Astrocyte (in vitro differentiated cells and primary cell): ENCODE measurements at regions not wholly inside any gene's neighbourhood (a gene's known extent, or its start where the extent isn't known, plus 50 kb on each side); places are given as distances from the start of the nearest gene placed in this dataset.

ENCODE experiments used
- DNase-seq: peaks from one replicate; pipeline ENCODE4 v3.0.0-alpha.2; 2010; ENCODE audit warnings: low read depth
- FAIRE-seq: peaks from 2 replicates; lab custom pipeline; 2011; peaks lifted over from hg19 to GRCh38; lab: Jason Lieb, UNC
- H2AFZ ChIP-seq: 2 replicates; pipeline ENCODE4 v1.6.0; 2012; ENCODE audit warnings: low read depth, low read length, inconsistent platforms
- H3K27ac ChIP-seq: 2 replicates; pipeline ENCODE4 v1.5.1; 2011; ENCODE audit warnings: low read depth, low read length, inconsistent platforms
- H3K27me3 ChIP-seq: 2 replicates; pipeline ENCODE4 v1.6.0; 2011; ENCODE audit warnings: low read length, inconsistent platforms; ENCODE audit not compliant: insufficient read depth
- H3K36me3 ChIP-seq: 2 replicates; pipeline ENCODE4 v1.5.1; 2011; ENCODE audit warnings: low read length, inconsistent platforms; ENCODE audit not compliant: insufficient read depth
- H3K4me1 ChIP-seq: 2 replicates; pipeline ENCODE4 v1.5.1; 2011; ENCODE audit warnings: low read length, inconsistent platforms; ENCODE audit not compliant: insufficient read depth
- H3K4me2 ChIP-seq: 2 replicates; pipeline ENCODE4 v1.6.0; 2012; ENCODE audit warnings: low read length, inconsistent platforms
- H3K4me3 ChIP-seq: 2 replicates; pipeline ENCODE4 v1.5.1; 2011; ENCODE audit warnings: low read depth, mild to moderate bottlenecking, low read length, inconsistent platforms; ENCODE audit not compliant: insufficient read depth
- H3K79me2 ChIP-seq: 2 replicates; pipeline ENCODE4 v1.6.0; 2012; ENCODE audit warnings: mild to moderate bottlenecking, low read length, inconsistent platforms; ENCODE audit not compliant: insufficient read depth
- H3K9ac ChIP-seq: 2 replicates; pipeline ENCODE4 v1.6.0; 2012; ENCODE audit warnings: mild to moderate bottlenecking, low read length, inconsistent platforms
- H3K9me3 ChIP-seq: 2 replicates; pipeline ENCODE4 v1.5.1; 2012; ENCODE audit warnings: low read depth, mild to moderate bottlenecking, low read length, inconsistent platforms; ENCODE audit not compliant: insufficient read depth
- H4K20me1 ChIP-seq: 2 replicates; pipeline ENCODE4 v1.6.0; 2012; ENCODE audit warnings: low read length, inconsistent platforms; ENCODE audit not compliant: insufficient read depth
- H3K27ac Mint-ChIP-seq: one replicate; pipeline ENCODE4 v1.8.0; 2021; ENCODE audit warnings: mild to moderate bottlenecking, mixed read lengths; ENCODE audit not compliant: unreplicated experiment
- H3K27me3 Mint-ChIP-seq: one replicate; pipeline ENCODE4 v1.8.0; 2021; ENCODE audit warnings: low read depth, mixed read lengths; ENCODE audit not compliant: unreplicated experiment
- H3K36me3 Mint-ChIP-seq: one replicate; pipeline ENCODE4 v1.8.0; 2021; ENCODE audit warnings: low read depth, mixed read lengths; ENCODE audit not compliant: unreplicated experiment
- H3K4me1 Mint-ChIP-seq: one replicate; pipeline ENCODE4 v1.8.0; 2021; ENCODE audit warnings: low read depth, mixed read lengths; ENCODE audit not compliant: unreplicated experiment
- H3K4me3 Mint-ChIP-seq: one replicate; pipeline ENCODE4 v1.8.0; 2021; ENCODE audit warnings: mild to moderate bottlenecking, moderate library complexity, mixed read lengths; ENCODE audit not compliant: unreplicated experiment
- H3K9me3 Mint-ChIP-seq: one replicate; pipeline ENCODE4 v1.8.0; 2021; ENCODE audit warnings: mild to moderate bottlenecking, mixed read lengths; ENCODE audit not compliant: unreplicated experiment
- EZH2 ChIP-seq: IDR thresholded peaks from 2 replicates; pipeline ENCODE4 v1.6.1; 2012; ENCODE audit warnings: mild to moderate bottlenecking, low read length, inconsistent platforms; ENCODE audit not compliant: insufficient read depth
- TF ChIP-seq, protein P1 (sequence below): IDR thresholded peaks from 2 replicates; pipeline ENCODE4 v1.5.1; 2011; ENCODE audit warnings: low read depth, mild to moderate bottlenecking, inconsistent platforms, low read length, moderate library complexity; ENCODE audit not compliant: insufficient read depth

DNA sequence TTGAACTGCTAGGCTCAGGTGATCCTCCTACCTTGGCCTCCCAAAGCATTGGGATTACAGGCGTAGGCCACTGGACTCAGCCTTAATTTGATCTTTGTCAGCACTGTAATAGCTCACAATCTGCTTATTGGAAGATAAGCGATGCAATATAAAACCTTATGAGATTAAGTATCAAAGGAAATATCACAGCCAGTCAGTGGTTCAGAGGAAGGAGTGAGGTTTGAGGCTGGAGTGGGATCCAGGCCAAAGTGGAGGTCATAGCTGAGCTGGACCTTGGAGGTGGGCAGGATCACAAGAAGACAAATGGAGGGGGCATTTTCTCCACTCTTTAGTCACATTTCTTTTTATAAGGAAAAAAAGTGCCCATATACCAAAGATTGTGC is 228.5 kb downstream of the RHOU start:
- Histone ChIP-seq H3K4me3 (no peak overlapping the region), H3K9me3 (no peaks in the 10 kb centered on the region), H3K27me3 (no peaks in the 10 kb centered on the region), H3K27ac (peak overlapping the region; percentile 61), H3K4me1 (peaks cover 13% of the 10 kb centered on the region), H4K20me1 (no peaks in the 10 kb centered on the region), H3K79me2 (no peaks in the 10 kb centered on the region), H2AFZ (no peak overlapping the region), H3K9ac (peak overlapping the region; percentile 37), H3K36me3 (no peaks in the 10 kb centered on the region), H3K4me2 (peak overlapping the region; percentile 70)
- FAIRE-seq = no peak
- no peak overlapping the region for H3K4me3 Mint-ChIP-seq
- no peaks in the 10 kb centered on the region for H3K36me3 Mint-ChIP-seq
- TF ChIP-seq, protein P1, sequence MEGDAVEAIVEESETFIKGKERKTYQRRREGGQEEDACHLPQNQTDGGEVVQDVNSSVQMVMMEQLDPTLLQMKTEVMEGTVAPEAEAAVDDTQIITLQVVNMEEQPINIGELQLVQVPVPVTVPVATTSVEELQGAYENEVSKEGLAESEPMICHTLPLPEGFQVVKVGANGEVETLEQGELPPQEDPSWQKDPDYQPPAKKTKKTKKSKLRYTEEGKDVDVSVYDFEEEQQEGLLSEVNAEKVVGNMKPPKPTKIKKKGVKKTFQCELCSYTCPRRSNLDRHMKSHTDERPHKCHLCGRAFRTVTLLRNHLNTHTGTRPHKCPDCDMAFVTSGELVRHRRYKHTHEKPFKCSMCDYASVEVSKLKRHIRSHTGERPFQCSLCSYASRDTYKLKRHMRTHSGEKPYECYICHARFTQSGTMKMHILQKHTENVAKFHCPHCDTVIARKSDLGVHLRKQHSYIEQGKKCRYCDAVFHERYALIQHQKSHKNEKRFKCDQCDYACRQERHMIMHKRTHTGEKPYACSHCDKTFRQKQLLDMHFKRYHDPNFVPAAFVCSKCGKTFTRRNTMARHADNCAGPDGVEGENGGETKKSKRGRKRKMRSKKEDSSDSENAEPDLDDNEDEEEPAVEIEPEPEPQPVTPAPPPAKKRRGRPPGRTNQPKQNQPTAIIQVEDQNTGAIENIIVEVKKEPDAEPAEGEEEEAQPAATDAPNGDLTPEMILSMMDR = no peak
- TF ChIP-seq EZH2 = no peak
- H3K9me3 Mint-ChIP-seq = no peaks in the 10 kb centered on the region
- H3K27ac Mint-ChIP-seq = peak overlapping the region; percentile 99
- H3K27me3 Mint-ChIP-seq = no peaks in the 10 kb centered on the region
- peaks cover 16% of the 10 kb centered on the region for H3K4me1 Mint-ChIP-seq
- no peak for DNase-seq

DNA sequence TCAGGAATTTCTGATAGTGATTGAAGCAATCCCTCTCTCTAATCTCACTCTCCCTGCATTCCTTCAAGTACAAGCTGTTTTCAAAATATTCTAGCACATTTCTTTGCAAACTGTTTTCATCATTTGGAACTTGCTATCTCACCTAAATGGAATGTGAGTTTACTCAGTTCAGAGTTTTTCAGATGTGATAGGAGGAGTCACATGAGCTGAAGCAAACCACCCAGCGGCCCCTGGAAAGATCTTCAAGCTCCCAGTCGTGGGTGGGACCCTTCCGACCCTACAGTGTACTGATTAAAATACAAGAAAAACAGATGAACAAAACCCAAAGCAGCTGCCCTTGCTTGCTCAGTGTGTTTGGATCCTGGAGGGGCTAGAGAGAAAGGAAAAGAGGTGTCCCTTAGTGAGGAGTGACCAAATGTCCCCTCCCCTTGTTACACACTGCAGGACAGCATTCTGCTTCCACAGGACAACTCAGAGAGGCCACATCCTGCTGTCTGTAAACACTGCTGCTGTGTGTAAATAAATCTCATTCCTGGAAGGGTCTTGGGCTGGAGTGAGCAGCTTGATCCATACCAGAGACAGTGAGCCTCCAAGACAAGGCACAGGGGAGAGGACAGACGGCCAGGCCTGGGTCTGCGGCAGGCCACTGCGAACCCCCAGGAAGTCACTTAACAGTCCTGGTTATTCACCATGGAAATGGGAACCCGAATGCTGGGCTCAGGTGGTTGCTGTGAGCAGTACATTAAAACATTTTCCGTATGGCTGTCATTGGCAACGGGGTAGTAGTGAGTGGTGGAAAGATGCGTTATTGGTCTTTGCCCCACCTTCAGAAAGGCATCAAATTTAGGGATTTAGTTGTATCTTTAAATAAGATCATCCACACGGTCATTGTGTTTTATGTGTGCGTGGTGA is 229.2 kb downstream of the RHOU start:
- H3K27ac ChIP-seq = peak overlapping the region; percentile 61
- FAIRE-seq = peak; percentile 91
- peak; percentile 91 for DNase-seq

More for the DNA sequence above, 229.2 kb downstream of the RHOU start:
- H3K9ac ChIP-seq = peak overlapping the region; percentile 62
- H3K4me1 Mint-ChIP-seq = peaks cover 16% of the 10 kb centered on the region
- no peaks in the 10 kb centered on the region for H3K79me2 ChIP-seq
- no peaks in the 10 kb centered on the region for H3K27me3 ChIP-seq
- peaks cover 13% of the 10 kb centered on the region for H3K4me1 ChIP-seq
- peak overlapping the region; percentile 54 for H2AFZ ChIP-seq
- H3K4me3 ChIP-seq = peak overlapping the region; percentile 9
- H3K4me3 Mint-ChIP-seq = peak overlapping the region; percentile 61
- no peaks in the 10 kb centered on the region for H3K36me3 ChIP-seq
- H4K20me1 ChIP-seq = no peaks in the 10 kb centered on the region
- H3K27ac Mint-ChIP-seq = peak overlapping the region; percentile 99
- H3K27me3 Mint-ChIP-seq = no peaks in the 10 kb centered on the region
- no peaks in the 10 kb centered on the region for H3K36me3 Mint-ChIP-seq
- peak overlapping the region; percentile 70 for H3K4me2 ChIP-seq
- no peaks in the 10 kb centered on the region for H3K9me3 ChIP-seq
- H3K9me3 Mint-ChIP-seq = no peaks in the 10 kb centered on the region
- TF ChIP-seq, protein P1 = no peak
- TF ChIP-seq EZH2 = no peak
